ENCODE measurements at regions not wholly inside any gene's neighbourhood (a gene's known extent, or its start where the extent isn't known, plus 50 kb on each side); places are given as distances from the start of the nearest gene placed in this dataset.

- TF ChIP-seq CTCF (IDR thresholded peaks at IDR 0.05) (no peak), EZH2 (IDR thresholded peaks at IDR 0.05; ENCODE audit: borderline replicate concordance, insufficient read depth, low read depth, low read length, poor library complexity, severe bottlenecking) (no peak)
Observed at GRCh38 chr10:36703179-36703578, 422.2 kb upstream of the ANKRD30A start.

All from B cell (primary cell).